ENCODE measurements at regions not wholly inside any gene's neighbourhood (a gene's known extent, or its start where the extent isn't known, plus 50 kb on each side); places are given as distances from the start of the nearest gene placed in this dataset.
"Not testable (repeated sequence)": the region's sequence is repeated elsewhere in the genome, so short reads cannot be mapped to it uniquely, and the experiment has no call there.

DNA sequence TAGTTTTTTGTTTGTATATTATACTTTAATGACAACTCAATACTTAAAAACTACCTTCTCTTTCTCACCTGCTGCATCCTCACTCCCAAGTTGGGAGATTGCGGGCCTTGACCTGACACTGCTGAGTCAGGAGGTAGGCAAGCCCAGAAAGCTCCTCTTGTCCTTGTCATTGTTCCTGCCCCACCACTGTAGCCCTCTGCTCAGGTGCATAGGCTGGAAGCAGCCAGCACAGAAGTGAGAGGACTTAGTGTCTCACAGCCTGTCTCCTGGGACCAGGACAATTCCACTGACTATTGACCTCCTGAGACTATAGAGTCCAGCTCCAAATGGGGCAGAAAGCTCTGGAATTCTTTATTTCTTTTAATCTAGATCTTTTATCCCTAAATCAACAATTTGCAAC is 123.5 kb upstream of the NDP start:
- DNase-seq: no peak

- no peak for DNase-seq
Measured at GRCh38 chrX:44094821-44095530, 121.8 kb upstream of the NDP start.

GRCh38 chrX:44093431-44093830 is 120.2 kb upstream of the NDP start:
- DNase-seq: no peak

- no peak for DNase-seq
Measured at GRCh38 chrX:44092778-44093177, 119.6 kb upstream of the NDP start.

DNA sequence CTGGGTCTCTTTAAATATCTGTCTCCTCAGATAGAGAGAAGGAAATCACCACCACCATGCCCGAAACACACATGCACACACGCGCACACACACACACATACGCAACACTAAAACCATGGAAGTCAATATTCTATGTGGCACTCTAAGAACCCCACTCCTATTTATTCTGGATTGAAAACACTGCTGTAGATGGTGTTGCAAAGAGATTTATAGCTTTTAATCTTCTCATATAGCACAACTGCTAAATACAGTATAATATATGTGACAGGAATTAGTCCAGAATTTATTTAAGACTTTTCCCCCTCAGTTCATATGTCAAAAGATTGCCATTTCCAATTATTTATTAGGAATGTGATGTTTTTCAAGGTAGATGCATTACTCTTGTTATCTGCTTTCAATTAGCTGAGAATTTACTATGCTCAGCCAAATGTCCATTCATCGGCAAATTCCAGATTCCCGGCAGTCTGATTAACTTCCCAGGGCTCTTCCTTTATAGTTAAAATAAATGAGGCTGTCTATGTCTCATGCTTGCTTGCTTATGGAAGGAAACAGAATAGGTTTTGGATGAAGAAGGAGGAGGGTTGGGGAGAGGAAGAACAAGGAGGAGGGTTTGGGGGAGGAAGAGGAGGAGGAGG is 115.4 kb upstream of the NDP start:
- no peak for DNase-seq

GRCh38 chrX:44085209-44085608 is 112.0 kb upstream of the NDP start:
- no peak for DNase-seq

- DNase-seq: no peak
Measured at GRCh38 chrX:44082829-44083228, 109.6 kb upstream of the NDP start.

GRCh38 chrX:44080083-44080482 is 106.9 kb upstream of the NDP start:
- DNase-seq: no peak

GRCh38 chrX:44072631-44073030 is 99.4 kb upstream of the NDP start:
- DNase-seq: no peak

- no peak for DNase-seq
Measured at GRCh38 chrX:44071847-44072551, 98.8 kb upstream of the NDP start.

GRCh38 chrX:44071070-44071645 is 98.0 kb upstream of the NDP start:
- DNase-seq: no peak

DNA sequence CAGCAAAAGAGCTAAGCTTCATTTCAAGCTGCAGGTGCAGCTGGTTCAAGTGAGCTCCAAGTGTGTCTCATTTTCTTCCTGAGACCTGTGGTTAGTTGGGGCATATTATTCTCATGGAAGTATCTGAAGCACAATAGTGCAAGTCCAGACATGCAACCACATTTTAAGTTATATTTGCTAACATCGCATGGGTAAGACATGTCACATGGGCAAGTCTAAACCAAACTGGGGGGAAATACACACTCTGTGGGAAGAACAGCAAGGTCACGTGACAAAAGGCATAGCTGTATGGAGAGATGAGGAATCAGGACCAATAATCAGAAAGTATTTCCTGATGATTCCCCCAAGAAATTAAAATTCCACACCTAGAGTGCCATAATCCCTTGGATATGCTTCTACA is 94.9 kb upstream of the NDP start:
- DNase-seq: no peak

GRCh38 chrX:44063606-44064005 is 90.4 kb upstream of the NDP start:
- no peak for DNase-seq

GRCh38 chrX:44062840-44063239 is 89.7 kb upstream of the NDP start:
- no peak for DNase-seq

GRCh38 chrX:44061968-44062614 is 88.9 kb upstream of the NDP start:
- no peak for DNase-seq

GRCh38 chrX:44060221-44060620 is 87.0 kb upstream of the NDP start:
- DNase-seq: no peak

GRCh38 chrX:44058339-44058738 is 85.1 kb upstream of the NDP start:
- no peak for DNase-seq

- DNase-seq: no peak
Measured at GRCh38 chrX:44055638-44056037, 82.4 kb upstream of the NDP start.

- no peak for DNase-seq
Measured at GRCh38 chrX:44054863-44055601, 81.8 kb upstream of the NDP start.

DNA sequence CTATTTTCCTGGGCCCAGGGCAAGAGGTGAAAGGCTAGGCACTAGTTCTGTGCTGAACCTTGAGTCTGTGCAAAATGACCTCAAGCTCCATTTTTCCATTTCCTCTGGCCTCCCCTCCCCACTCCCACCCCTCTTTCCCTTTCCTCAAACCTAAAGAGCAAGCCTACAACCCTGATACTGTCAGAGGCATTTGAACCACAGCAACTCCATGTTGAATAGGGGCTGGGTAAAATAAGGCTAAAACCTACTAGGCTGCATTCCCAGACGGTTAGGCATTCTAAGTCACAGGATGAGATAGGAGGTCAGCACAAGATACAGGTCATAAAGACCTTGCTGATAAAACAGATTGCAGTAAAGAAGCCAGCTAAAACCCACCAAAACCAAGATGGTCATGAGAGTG is 71.9 kb upstream of the NDP start:
- not testable (repeated sequence) for DNase-seq

DNA sequence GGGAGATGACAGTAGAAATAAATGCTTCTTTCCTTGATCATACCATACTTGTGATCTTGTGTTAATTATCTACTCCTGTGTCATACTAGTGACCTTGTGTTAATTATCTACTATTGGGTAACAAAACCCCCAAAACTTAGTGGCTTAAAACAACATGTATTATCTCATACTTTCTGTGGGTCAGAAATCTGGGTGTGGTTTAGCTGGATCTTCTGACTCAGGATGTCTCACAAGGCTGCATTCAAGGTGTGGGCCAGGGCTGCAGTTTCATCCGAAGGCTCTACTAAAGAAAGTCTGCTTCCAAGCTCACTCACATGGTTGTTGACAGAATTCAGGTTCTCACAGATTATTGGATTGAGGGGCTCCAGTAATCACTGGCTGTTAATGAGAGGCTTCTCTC is 70.3 kb upstream of the NDP start:
- DNase-seq: no peak

- no peak for DNase-seq
Measured at GRCh38 chrX:44042751-44043150, 69.6 kb upstream of the NDP start.

DNA sequence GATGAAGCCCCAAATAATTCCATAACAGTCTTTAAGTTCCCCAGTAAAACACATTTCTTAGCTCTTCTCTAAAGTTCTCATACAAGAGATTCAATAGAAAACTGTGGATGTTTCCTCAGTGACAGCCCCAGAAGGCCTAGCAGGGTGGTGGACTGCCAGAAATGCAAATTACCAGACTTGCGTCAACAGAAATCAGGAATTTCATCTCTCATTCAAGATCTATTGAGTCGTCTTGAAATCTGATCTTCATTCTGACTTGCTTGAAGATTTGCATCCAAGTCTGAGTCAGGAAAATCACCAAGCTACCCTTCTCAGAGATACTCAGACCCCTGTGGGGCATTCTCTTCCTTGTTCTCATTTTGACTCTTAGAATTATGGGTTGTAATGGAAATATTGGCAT is 68.9 kb upstream of the NDP start:
- no peak for DNase-seq
